Right lobe of liver (tissue), 4 donors: ENCODE measurements at regions not wholly inside any gene's neighbourhood (a gene's known extent, or its start where the extent isn't known, plus 50 kb on each side); places are given as distances from the start of the nearest gene placed in this dataset.

Source experiments
- CTCF ChIP-seq, 4 donors: fragments of 200-600 bp in 3 of 4; fragments of 450-650 bp in 1 of 4; IDR thresholded peaks; one replicate each; pipeline versions ENCODE4 v1.5.1 to v1.8.0; 2016 to 2022; ENCODE audit warnings: antibody characterized with exemption in 4 of 4, mild to moderate bottlenecking in 2 of 4
- POLR2A ChIP-seq: fragments of 450-650 bp; IDR thresholded peaks from one replicate; pipeline ENCODE4 v1.6.1; 2017; ENCODE audit warnings: antibody characterized with exemption, mild to moderate bottlenecking
- donor health status: DM: no; HTN: no; CAD: no.
- donor health status: DM: no; HTN: no; CAD: no.
- donor health status: DM: no; HTN: yes; CAD: no.

- TF ChIP-seq CTCF (IDR thresholded peaks at IDR 0.05) (no peak), POLR2A (no peak)
Observed at GRCh38 chr13:83274679-83275078, 607.6 kb downstream of the SLITRK1 start.
